Panc1 (cell line): ENCODE measurements at regions not wholly inside any gene's neighbourhood (a gene's known extent, or its start where the extent isn't known, plus 50 kb on each side); places are given as distances from the start of the nearest gene placed in this dataset.

Source experiments
- POLR2AphosphoS5 ChIP-seq: IDR thresholded peaks from 2 replicates; pipeline ENCODE4 v1.6.1; 2012; ENCODE audit warnings: mild to moderate bottlenecking, low read depth, low read length, moderate library complexity
- SIN3A ChIP-seq: IDR thresholded peaks from 2 replicates; pipeline ENCODE4 v1.6.1; 2012; ENCODE audit warnings: low read depth, mild to moderate bottlenecking, low read length, moderate library complexity, borderline replicate concordance; ENCODE audit not compliant: insufficient read depth
- TCF7L2 ChIP-seq: IDR thresholded peaks from 2 replicates; pipeline ENCODE4 v1.6.1; 2011; ENCODE audit warnings: mild to moderate bottlenecking, low read depth, low read length, inconsistent platforms
- TF ChIP-seq, protein P1 (sequence below): fragments of 450-650 bp; IDR thresholded peaks from 2 replicates; pipeline ENCODE4 v1.5.1; 2017; ENCODE audit warnings: mild to moderate bottlenecking
- TF ChIP-seq, protein P2 (sequence below), 2 experiments: IDR thresholded peaks; 2 replicates each; pipeline ENCODE4 v1.6.1; 2011 to 2012; ENCODE audit warnings: low read depth in 2 of 2, control low read depth in 1 of 2, low read length in 1 of 2, mild to moderate bottlenecking in 1 of 2, moderate library complexity in 1 of 2; ENCODE audit not compliant: insufficient read depth in 1 of 2

DNA sequence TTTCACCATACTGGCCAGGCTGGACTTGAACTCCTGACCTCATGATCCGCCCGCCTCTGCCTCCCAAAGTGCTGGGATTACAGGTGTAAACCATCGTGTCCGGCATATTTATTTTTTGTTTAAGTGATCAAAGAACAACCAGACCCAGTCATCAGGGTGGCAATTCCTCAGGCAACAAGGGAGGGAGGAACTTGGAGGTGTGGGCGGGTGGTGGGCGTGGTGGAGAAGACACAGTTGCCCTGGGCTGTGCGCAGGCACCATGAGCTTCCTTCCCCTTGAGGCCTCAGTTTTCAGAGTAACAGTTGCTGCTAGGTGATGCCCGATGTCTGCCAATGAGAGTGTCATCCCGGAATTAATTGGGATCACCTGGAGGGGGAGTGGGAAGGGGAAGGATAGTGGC is 191.7 kb downstream of the ALG10 start:
- TF ChIP-seq, protein P1, sequence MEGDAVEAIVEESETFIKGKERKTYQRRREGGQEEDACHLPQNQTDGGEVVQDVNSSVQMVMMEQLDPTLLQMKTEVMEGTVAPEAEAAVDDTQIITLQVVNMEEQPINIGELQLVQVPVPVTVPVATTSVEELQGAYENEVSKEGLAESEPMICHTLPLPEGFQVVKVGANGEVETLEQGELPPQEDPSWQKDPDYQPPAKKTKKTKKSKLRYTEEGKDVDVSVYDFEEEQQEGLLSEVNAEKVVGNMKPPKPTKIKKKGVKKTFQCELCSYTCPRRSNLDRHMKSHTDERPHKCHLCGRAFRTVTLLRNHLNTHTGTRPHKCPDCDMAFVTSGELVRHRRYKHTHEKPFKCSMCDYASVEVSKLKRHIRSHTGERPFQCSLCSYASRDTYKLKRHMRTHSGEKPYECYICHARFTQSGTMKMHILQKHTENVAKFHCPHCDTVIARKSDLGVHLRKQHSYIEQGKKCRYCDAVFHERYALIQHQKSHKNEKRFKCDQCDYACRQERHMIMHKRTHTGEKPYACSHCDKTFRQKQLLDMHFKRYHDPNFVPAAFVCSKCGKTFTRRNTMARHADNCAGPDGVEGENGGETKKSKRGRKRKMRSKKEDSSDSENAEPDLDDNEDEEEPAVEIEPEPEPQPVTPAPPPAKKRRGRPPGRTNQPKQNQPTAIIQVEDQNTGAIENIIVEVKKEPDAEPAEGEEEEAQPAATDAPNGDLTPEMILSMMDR: no peak
- TF ChIP-seq POLR2AphosphoS5 (no peak), SIN3A (no peak), TCF7L2 (no peak)
- TF ChIP-seq, protein P2, sequence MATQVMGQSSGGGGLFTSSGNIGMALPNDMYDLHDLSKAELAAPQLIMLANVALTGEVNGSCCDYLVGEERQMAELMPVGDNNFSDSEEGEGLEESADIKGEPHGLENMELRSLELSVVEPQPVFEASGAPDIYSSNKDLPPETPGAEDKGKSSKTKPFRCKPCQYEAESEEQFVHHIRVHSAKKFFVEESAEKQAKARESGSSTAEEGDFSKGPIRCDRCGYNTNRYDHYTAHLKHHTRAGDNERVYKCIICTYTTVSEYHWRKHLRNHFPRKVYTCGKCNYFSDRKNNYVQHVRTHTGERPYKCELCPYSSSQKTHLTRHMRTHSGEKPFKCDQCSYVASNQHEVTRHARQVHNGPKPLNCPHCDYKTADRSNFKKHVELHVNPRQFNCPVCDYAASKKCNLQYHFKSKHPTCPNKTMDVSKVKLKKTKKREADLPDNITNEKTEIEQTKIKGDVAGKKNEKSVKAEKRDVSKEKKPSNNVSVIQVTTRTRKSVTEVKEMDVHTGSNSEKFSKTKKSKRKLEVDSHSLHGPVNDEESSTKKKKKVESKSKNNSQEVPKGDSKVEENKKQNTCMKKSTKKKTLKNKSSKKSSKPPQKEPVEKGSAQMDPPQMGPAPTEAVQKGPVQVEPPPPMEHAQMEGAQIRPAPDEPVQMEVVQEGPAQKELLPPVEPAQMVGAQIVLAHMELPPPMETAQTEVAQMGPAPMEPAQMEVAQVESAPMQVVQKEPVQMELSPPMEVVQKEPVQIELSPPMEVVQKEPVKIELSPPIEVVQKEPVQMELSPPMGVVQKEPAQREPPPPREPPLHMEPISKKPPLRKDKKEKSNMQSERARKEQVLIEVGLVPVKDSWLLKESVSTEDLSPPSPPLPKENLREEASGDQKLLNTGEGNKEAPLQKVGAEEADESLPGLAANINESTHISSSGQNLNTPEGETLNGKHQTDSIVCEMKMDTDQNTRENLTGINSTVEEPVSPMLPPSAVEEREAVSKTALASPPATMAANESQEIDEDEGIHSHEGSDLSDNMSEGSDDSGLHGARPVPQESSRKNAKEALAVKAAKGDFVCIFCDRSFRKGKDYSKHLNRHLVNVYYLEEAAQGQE (IDR thresholded peaks at IDR 0.05; ENCODE audit: insufficient read depth in 1 of 2, low read depth in 2 of 2, low read length in 1 of 2): no peak
